IPS-20b (cell line): ENCODE measurements at regions not wholly inside any gene's neighbourhood (a gene's known extent, or its start where the extent isn't known, plus 50 kb on each side); places are given as distances from the start of the nearest gene placed in this dataset.
"Not testable (repeated sequence)": the region's sequence is repeated elsewhere in the genome, so short reads cannot be mapped to it uniquely, and the experiment has no call there.

Experiments used
- H3K27ac ChIP-seq: one replicate; pipeline ENCODE4 v1.5.1; 2013; ENCODE audit warnings: low read length
- H3K27me3 ChIP-seq: 2 replicates; pipeline ENCODE4 v1.6.1; 2013; ENCODE audit warnings: mild to moderate bottlenecking, low read length, inconsistent platforms; ENCODE audit not compliant: insufficient read depth
- H3K36me3 ChIP-seq: 2 replicates; pipeline ENCODE4 v1.6.1; 2013; ENCODE audit warnings: low read depth, mild to moderate bottlenecking, inconsistent platforms, low read length, moderate library complexity; ENCODE audit not compliant: insufficient read depth
- H3K4me1 ChIP-seq: 2 replicates; pipeline ENCODE4 v1.6.1; 2013; ENCODE audit warnings: mild to moderate bottlenecking, control low read depth, inconsistent platforms, low read length, moderate library complexity; ENCODE audit not compliant: insufficient read depth
- H3K4me3 ChIP-seq: 2 replicates; pipeline ENCODE4 v1.5.1; 2013; ENCODE audit warnings: mild to moderate bottlenecking, low read length, inconsistent platforms
- H3K9ac ChIP-seq: 2 replicates; pipeline ENCODE4 v1.6.1; 2013; ENCODE audit warnings: low read depth, mild to moderate bottlenecking, inconsistent platforms, low read length, moderate library complexity
- H3K9me3 ChIP-seq: 2 replicates; pipeline ENCODE4 v1.6.1; 2013; ENCODE audit warnings: mild to moderate bottlenecking, low read depth, low read length, inconsistent platforms; ENCODE audit not compliant: insufficient read depth

DNA sequence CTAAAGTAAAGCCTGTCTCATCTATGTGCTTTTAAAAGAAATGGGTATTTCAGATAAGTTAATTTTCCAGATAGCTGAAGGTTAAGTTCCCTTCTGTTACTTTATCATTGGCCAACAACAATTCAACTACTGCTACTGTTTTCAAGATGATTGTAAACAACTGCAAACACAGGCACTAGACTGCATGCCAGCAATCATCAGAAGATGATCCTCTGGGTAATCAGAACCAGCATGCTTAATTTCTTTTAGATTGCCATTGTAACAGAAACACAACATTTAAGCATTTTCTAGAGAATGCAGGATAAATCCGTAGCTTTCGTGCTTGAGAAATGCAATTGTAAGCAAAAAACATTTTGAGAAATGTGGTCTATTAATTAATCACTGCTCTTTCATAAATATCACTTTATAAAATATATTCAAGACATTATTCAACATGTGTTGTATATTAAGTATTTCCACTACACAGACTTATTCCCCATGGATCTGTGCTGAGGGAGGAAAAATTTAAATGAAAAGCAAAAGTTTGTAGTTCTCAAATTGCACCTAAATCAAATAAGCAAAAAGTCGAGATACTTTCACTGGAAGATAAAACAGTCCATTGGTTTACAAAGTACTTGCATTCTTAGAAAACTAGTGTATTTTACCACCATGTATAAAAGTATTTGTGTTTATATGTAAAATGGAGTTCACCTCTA, 133.7 kb downstream of the ATL2 start:
- Histone ChIP-seq H3K27me3 (no peaks in the 10 kb centered on the region), H3K9ac (no peak overlapping the region), H3K27ac (no peak overlapping the region), H3K4me3 (no peak overlapping the region), H3K36me3 (no peaks in the 10 kb centered on the region), H3K9me3 (no peaks in the 10 kb centered on the region), H3K4me1 (no peaks in the 10 kb centered on the region)

GRCh38 chr2:38239452-38239851, 137.6 kb downstream of the ATL2 start:
- Histone ChIP-seq H3K27ac (no peak overlapping the region), H3K4me3 (no peak overlapping the region), H3K36me3 (no peaks in the 10 kb centered on the region), H3K27me3 (no peaks in the 10 kb centered on the region), H3K4me1 (no peaks in the 10 kb centered on the region), H3K9ac (no peak overlapping the region), H3K9me3 (no peaks in the 10 kb centered on the region)

DNA sequence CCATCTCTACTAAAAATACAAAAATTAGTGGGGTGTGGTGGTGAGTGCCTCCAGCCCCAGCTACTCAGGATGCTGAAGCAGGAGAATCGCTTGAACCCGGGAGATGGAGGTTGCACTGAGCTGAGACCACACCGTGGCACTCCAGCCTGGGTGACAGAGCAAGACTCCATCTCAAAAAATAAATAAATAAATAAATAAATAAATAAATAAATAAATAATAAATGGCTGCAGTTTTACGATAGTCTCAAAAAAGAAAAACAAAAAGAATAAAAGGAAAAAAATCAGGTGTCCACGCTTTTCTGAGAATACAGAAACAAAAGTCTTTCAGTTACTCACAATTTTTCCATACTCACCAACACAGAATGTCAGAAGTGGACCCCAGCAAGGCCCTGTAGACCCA, 138.4 kb downstream of the ATL2 start:
- not testable (repeated sequence) for H3K36me3 ChIP-seq, H3K4me1 ChIP-seq, H3K9me3 ChIP-seq

DNA sequence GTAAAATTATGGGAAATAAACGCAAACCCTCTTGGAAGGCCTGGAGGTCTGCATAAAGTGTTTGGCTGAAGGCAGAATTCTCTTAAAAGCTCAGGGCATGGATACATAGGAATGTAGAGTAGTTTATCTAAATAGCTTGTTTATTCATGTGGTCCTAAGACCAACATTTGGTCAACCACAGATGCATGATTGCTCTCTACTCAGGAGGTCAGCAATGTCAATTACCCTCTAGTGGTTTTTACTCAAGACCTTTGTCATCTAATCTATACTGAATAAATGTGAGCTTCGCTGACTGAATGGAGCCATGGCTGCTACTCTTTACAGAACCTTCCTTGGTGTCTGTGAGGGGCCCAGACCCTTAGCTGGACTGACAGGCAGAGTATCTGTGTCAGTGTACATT, 139.8 kb downstream of the ATL2 start:
- Histone ChIP-seq H3K27ac (no peak overlapping the region), H3K4me1 (no peaks in the 10 kb centered on the region), H3K9ac (no peak overlapping the region), H3K4me3 (no peak overlapping the region), H3K27me3 (no peaks in the 10 kb centered on the region), H3K36me3 (no peaks in the 10 kb centered on the region), H3K9me3 (no peaks in the 10 kb centered on the region)

More for the DNA sequence above, 138.4 kb downstream of the ATL2 start:
- not testable (repeated sequence) for H3K4me3 ChIP-seq, H3K9ac ChIP-seq, H3K27me3 ChIP-seq, H3K27ac ChIP-seq

DNA sequence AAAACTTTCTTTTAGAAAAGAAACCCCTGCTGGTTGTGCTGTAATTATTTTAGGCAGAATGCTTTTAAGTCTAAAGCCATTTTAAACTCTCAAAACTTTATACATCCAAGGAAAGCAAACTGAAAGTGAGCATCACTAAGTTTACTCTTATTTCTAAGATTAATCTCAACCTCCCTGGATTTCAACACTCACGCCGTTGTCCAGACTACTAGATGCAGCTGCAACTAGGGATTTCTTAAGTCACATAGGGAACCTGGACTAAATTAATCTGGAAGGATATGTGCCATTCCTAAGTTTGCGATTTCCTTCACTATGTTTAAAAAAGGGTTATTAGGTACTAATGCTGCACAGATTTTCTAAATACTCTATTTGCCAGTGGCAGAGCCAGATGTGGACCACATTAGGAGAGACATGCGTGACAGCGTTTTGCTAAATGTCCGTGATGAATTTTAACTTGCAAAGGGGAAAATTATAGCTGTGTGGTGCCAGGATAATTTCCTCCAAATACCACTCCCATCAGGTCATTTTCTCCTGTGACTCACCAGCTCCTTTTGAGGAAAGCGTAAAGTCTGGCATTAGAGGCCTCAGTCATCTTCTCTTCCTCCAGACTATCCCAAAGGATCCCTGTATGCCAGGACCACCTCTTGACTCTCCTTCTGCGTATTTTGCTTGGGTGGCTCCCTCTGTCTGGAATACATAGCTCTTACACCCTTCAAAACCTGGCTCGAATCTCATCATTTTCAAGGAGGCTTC, 143.7 kb downstream of the ATL2 start:
- Histone ChIP-seq H3K9ac (no peak overlapping the region), H3K4me1 (no peaks in the 10 kb centered on the region), H3K36me3 (no peaks in the 10 kb centered on the region), H3K27me3 (no peaks in the 10 kb centered on the region), H3K9me3 (no peaks in the 10 kb centered on the region), H3K4me3 (no peak overlapping the region), H3K27ac (no peak overlapping the region)

DNA sequence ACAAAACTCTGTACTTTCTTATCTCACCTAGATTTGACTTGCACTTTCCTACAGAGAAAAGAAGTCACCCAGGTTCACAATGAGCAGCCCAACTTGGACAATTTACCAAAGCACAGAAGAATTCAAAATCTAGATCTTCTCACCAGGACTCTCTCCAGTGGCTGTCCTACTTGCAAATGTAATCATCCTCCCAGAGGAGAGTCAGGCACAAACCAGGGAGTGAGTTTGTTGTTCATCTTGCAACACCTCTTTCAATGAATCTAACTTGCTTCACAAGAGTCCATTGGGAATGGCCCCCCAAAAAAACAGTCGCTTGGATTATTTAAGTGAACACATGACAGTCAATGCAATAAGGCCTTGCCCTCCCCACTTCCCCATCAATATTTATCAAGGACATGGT, 144.6 kb downstream of the ATL2 start:
- H3K9me3 ChIP-seq, result no peaks in the 10 kb centered on the region
- H3K4me3 ChIP-seq, result no peak overlapping the region
- H3K9ac ChIP-seq, result no peak overlapping the region
- no peaks in the 10 kb centered on the region for H3K36me3 ChIP-seq
- H3K27ac ChIP-seq, result no peak overlapping the region
- no peaks in the 10 kb centered on the region for H3K27me3 ChIP-seq
- H3K4me1 ChIP-seq, result no peaks in the 10 kb centered on the region

GRCh38 chr2:38230756-38231155, 146.3 kb downstream of the ATL2 start:
- H3K4me1 ChIP-seq, result no peaks in the 10 kb centered on the region
- no peak overlapping the region for H3K9ac ChIP-seq
- no peaks in the 10 kb centered on the region for H3K36me3 ChIP-seq

DNA sequence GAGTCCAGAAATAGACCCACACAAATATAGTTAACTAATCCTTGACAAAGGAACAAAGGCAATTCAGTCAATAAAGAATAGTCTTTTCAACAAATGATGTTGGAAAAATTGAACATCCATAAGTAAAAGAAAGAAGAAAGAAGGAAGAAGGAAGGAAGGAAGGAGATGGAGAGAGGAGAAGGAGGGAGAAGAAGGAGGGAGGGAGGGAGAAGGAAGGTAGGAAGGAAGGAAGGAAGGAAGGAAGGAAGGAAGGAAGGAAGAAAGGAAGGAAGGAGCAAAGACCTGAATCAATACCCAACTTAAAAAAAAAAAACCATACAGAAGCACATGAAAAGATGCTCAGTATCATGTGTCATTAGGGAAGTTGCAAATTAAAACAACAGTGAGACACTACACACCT, 148.3 kb downstream of the ATL2 start:
- Histone ChIP-seq H3K36me3 (no peaks in the 10 kb centered on the region), H3K9ac (no peak overlapping the region), H3K4me1 (peaks cover 10% of the 10 kb centered on the region; the same call in 1 of the 2 replicates), H3K4me3 (no peak overlapping the region), H3K27me3 (no peaks in the 10 kb centered on the region), H3K9me3 (no peaks in the 10 kb centered on the region), H3K27ac (no peak overlapping the region)

More at GRCh38 chr2:38230756-38231155, 146.3 kb downstream of the ATL2 start:
- Histone ChIP-seq H3K4me3 (no peak overlapping the region), H3K27ac (no peak overlapping the region), H3K27me3 (no peaks in the 10 kb centered on the region), H3K9me3 (no peaks in the 10 kb centered on the region)

GRCh38 chr2:38224821-38225437, 149.0 kb upstream of the CYP1B1 start:
- Histone ChIP-seq H3K9ac (no peak overlapping the region), H3K27ac (no peak overlapping the region), H3K4me1 (peaks cover 10% of the 10 kb centered on the region; the same call in 1 of the 2 replicates), H3K27me3 (no peaks in the 10 kb centered on the region), H3K9me3 (no peaks in the 10 kb centered on the region; the same call in 1 of the 2 replicates), H3K4me3 (peak overlapping the region; percentile 33; the same call in 1 of the 2 replicates), H3K36me3 (no peaks in the 10 kb centered on the region)

- Histone ChIP-seq H3K9me3 (no peaks in the 10 kb centered on the region; the same call in 1 of the 2 replicates), H3K4me3 (no peak overlapping the region), H3K4me1 (peaks cover 10% of the 10 kb centered on the region; the same call in 1 of the 2 replicates), H3K27me3 (no peaks in the 10 kb centered on the region), H3K36me3 (no peaks in the 10 kb centered on the region), H3K9ac (no peak overlapping the region), H3K27ac (no peak overlapping the region)
Observed at GRCh38 chr2:38224181-38224580, 148.2 kb upstream of the CYP1B1 start.

DNA sequence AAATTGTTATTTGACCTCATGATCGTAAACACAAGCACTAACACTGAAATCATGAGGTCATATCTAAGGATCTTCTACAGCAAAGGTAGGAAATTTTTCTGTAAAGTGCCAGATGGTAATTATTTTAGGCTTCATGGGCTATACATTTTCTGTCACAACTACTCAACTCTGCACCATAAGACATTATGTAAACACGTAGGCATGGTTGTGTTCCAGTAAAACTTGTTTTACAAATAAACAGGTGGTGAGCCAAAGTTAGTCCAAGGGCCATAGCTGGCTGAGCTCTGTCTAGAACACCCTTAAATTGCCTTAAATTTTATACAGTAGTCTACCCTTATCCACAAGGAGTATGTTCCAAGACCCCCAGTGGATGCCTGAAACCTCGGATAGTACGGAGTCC, 147.3 kb upstream of the CYP1B1 start:
- Histone ChIP-seq H3K27ac (no peak overlapping the region), H3K27me3 (no peaks in the 10 kb centered on the region), H3K4me3 (no peak overlapping the region)

More for the DNA sequence above, 147.3 kb upstream of the CYP1B1 start:
- Histone ChIP-seq H3K36me3 (no peaks in the 10 kb centered on the region), H3K4me1 (peaks cover 10% of the 10 kb centered on the region; the same call in 1 of the 2 replicates), H3K9ac (no peak overlapping the region), H3K9me3 (no peaks in the 10 kb centered on the region; the same call in 1 of the 2 replicates)
